SJSA1 (cell line): ENCODE measurements at regions not wholly inside any gene's neighbourhood (a gene's known extent, or its start where the extent isn't known, plus 50 kb on each side); places are given as distances from the start of the nearest gene placed in this dataset.

Experiments
- DNase-seq, 2 experiments: peaks; one replicate each; pipeline ENCODE4 v3.0.0-alpha.2; 2015 to 2020; ENCODE audit warnings: low spot score in 2 of 2, low read depth in 1 of 2
- H3K27ac ChIP-seq: fragments of 250-450 bp; sonication (Bioruptor Pico); 2 replicates; pipeline ENCODE4 v1.5.1; 2020; ENCODE audit warnings: mild to moderate bottlenecking, moderate library complexity
- H3K27me3 ChIP-seq: fragments of 250-450 bp; sonication (Bioruptor Pico); replicated peaks from 2 replicates; pipeline ENCODE4 v1.5.1; 2020; ENCODE audit warnings: mild to moderate bottlenecking, moderate library complexity
- H3K36me3 ChIP-seq: fragments of 250-450 bp; sonication (Bioruptor Pico); 2 replicates; pipeline ENCODE4 v1.5.1; 2020; ENCODE audit warnings: mild to moderate bottlenecking
- H3K4me1 ChIP-seq: fragments of 250-450 bp; sonication (Bioruptor Pico); replicated peaks from 2 replicates; pipeline ENCODE4 v1.6.1; 2021; ENCODE audit warnings: mild to moderate bottlenecking
- H3K4me3 ChIP-seq: fragments of 250-450 bp; sonication (Bioruptor Pico); 2 replicates; pipeline ENCODE4 v1.5.1; 2020; ENCODE audit warnings: mild to moderate bottlenecking
- H3K9me3 ChIP-seq: fragments of 250-450 bp; sonication (Bioruptor Pico); replicated peaks from 2 replicates; pipeline ENCODE4 v1.5.1; 2020; ENCODE audit warnings: mild to moderate bottlenecking

DNA sequence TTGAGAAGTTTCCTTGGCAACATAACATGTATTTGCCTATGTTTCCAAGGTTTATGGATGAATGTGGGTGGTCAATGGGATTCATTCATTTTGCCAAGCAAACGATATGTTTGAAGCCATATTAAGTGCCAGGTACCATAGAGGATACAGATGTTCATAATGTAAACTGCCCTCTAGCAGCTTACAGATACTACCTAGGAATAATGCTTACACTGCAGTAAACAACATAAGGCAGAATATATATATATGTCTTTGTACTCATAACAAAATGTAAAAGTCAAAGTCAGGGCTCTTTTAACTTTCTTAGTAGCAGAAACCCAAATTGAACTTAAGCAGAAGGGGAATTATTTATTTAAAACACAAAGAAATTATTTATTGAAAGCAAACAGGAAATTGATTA lies 171.6 kb upstream of the TNP1 start:
- no peaks in the 10 kb centered on the region for H3K4me1 ChIP-seq
- no peaks in the 10 kb centered on the region for H3K36me3 ChIP-seq
- no peaks in the 10 kb centered on the region for H3K9me3 ChIP-seq
- no peak overlapping the region for H3K27ac ChIP-seq
- no peak for DNase-seq
- H3K4me3 ChIP-seq, result no peak overlapping the region
- H3K27me3 ChIP-seq, result peaks cover 7% of the 10 kb centered on the region; the same call in 1 of the 2 replicates

- Histone ChIP-seq H3K4me3 (no peak overlapping the region), H3K27me3 (peaks cover 7% of the 10 kb centered on the region; the same call in 1 of the 2 replicates), H3K27ac (no peak overlapping the region), H3K4me1 (no peaks in the 10 kb centered on the region), H3K9me3 (no peaks in the 10 kb centered on the region), H3K36me3 (no peaks in the 10 kb centered on the region)
- no peak for DNase-seq
These were observed 170.2 kb upstream of the TNP1 start for GRCh38 chr2:217030081-217030480.

GRCh38 chr2:217028128-217028527 lies 168.3 kb upstream of the TNP1 start:
- Histone ChIP-seq H3K4me1 (no peaks in the 10 kb centered on the region), H3K27ac (no peak overlapping the region), H3K4me3 (no peak overlapping the region), H3K27me3 (peaks cover 4% of the 10 kb centered on the region; the same call in 1 of the 2 replicates), H3K9me3 (no peaks in the 10 kb centered on the region), H3K36me3 (no peaks in the 10 kb centered on the region)
- no peak for DNase-seq

- DNase-seq, result no peak
- H3K27ac ChIP-seq, result no peak overlapping the region
- H3K4me3 ChIP-seq, result no peak overlapping the region
- no peaks in the 10 kb centered on the region for H3K36me3 ChIP-seq
- H3K27me3 ChIP-seq, result 0 out of 2 replicates have a peak, but pooled peaks cover 4% of the 10 kb centered on the region
- H3K9me3 ChIP-seq, result no peaks in the 10 kb centered on the region
- H3K4me1 ChIP-seq, result no peaks in the 10 kb centered on the region
These were observed 167.6 kb upstream of the TNP1 start for GRCh38 chr2:217027414-217027813.

DNA sequence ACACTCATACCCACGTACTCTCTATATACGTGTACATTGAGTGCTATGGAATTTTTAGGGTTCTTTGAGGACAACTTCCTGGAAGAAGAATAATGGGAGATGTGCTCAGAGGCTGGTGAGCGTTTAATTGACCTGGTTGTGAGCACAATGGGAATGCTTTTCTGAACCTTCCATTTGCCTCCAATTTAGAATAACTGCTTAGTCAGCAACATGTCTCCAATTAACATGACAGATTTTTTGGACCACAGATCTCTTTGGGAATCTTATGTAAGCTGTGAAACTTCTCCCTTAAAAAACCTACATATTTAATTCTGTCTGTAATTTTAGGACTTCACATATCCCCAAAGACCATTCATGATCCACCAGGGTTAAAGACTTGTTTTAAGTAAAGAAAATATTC lies 166.7 kb upstream of the TNP1 start:
- DNase-seq, result no peak
- Histone ChIP-seq H3K4me3 (no peak overlapping the region), H3K36me3 (no peaks in the 10 kb centered on the region), H3K4me1 (no peaks in the 10 kb centered on the region), H3K9me3 (no peaks in the 10 kb centered on the region), H3K27ac (no peak overlapping the region), H3K27me3 (0 out of 2 replicates have a peak, but pooled peaks cover 4% of the 10 kb centered on the region)

DNA sequence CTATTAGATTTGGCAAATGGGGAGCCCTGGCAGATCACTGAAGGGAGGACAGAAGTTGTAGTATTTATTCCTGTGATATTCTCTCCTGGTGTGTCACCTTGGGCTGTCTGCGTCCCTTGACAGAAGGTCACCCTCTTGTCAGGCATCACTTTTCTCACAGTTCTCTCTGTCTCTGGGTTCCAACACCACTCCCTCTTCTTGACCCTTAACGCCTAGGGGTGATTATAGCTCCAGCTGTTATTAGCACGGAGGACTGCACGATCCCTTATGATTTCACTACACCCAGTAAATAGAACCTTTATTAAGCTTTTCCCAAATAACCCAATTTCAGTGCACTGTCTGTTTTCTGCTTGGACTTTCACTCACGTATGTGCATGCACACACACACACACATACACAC lies 166.3 kb upstream of the TNP1 start:
- Histone ChIP-seq H3K27me3 (0 out of 2 replicates have a peak, but pooled peaks cover 2% of the 10 kb centered on the region), H3K36me3 (no peaks in the 10 kb centered on the region), H3K4me3 (no peak overlapping the region), H3K9me3 (no peaks in the 10 kb centered on the region), H3K27ac (no peak overlapping the region), H3K4me1 (no peaks in the 10 kb centered on the region)
- DNase-seq, result no peak

DNA sequence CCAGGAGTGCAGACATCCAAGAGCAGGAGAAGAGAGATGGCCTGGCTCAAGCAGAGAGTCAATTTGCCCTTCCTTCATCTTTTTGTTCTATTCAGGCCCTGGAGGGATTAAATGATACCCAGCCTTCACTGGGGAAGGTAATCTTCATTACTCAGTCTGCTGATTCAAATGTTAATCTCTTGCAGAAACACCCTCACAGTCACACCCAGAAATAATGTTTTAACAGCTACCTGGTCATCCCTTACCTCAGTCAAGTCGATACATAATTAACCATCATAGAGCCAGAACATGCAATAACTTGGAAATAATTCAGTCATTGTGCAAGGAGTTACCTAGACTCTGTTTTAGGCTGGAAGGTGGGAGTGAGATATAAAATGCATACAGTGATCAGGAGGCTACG lies 163.7 kb upstream of the TNP1 start:
- no peak overlapping the region for H3K4me3 ChIP-seq
- no peaks in the 10 kb centered on the region for H3K9me3 ChIP-seq
- DNase-seq, result no peak
- H3K4me1 ChIP-seq, result no peaks in the 10 kb centered on the region
- no peaks in the 10 kb centered on the region for H3K36me3 ChIP-seq
- no peak overlapping the region for H3K27ac ChIP-seq
- H3K27me3 ChIP-seq, result no peaks in the 10 kb centered on the region

DNA sequence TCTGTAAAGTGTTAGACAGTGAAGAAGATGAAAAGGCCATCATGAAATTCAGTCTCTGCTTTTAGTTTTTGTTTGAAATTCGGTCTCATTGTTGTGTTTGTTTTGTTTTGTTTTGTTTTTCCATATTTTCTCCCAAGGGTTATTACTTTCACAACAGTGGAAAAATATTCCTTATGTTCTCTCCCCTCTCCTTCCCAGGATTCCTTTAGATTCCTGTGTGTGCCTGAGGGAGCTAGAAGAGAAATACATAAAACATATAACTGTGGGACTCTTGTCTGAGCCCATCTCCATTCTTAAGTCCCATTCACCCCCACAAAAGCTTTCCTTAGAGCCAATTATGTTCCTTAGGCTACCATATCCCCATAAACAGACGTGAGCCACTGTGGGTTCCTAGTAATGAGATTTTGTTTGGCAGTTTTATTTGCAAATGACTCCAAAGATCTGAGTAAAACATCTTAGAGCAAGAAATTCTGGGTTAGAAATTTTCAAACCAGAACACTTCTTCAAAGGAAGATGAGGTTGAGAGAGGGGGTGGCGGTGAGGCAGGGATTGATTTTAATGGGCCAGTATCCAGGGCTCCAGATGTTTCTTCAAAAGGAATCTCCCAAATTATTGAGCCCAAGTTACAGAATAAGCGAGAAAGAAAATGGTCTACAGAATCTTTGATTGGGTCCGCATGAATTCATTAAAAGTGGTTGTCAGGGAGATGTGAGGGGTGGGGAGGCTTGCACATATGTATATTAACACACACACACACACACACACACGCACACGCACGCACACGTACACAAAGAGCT lies 157.8 kb upstream of the TNP1 start:
- Histone ChIP-seq H3K4me1 (no peaks in the 10 kb centered on the region), H3K27ac (no peak overlapping the region), H3K36me3 (no peaks in the 10 kb centered on the region), H3K27me3 (no peaks in the 10 kb centered on the region), H3K9me3 (no peaks in the 10 kb centered on the region), H3K4me3 (no peak overlapping the region)
- no peak for DNase-seq

DNA sequence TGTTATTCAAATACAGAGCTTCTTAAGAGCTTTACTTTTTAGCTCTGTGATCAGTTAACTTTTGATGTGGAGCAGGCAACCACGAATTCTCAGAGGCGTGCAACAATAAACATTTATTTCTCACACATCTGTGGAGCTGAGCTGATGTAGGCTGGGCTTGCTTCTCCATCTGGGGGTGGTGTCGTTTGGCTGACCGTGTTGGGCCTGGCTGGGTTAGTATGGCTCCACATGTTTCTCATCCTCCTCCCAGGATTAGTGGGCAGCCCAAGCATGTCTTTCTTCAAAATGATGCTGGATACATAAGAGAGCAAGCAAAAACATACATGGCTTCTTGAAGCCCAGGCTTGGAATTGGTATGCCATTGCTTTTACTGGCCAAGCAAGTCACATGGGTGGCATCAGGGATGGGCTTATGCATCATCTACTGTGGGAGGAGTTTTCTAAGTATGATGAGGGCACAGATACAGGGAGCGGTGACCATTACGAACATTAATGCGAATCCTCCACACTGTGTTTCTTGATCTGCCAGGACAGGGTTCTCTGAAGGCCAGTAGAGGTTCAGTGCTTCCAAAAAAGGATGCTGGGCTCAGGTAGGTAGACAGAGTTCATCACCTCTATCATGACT lies 157.0 kb upstream of the TNP1 start:
- no peaks in the 10 kb centered on the region for H3K36me3 ChIP-seq
- no peak overlapping the region for H3K27ac ChIP-seq
- H3K9me3 ChIP-seq, result no peaks in the 10 kb centered on the region
- H3K4me3 ChIP-seq, result no peak overlapping the region
- no peak for DNase-seq
- H3K4me1 ChIP-seq, result no peaks in the 10 kb centered on the region
- H3K27me3 ChIP-seq, result no peaks in the 10 kb centered on the region

- H3K4me1 ChIP-seq, result no peaks in the 10 kb centered on the region
- H3K4me3 ChIP-seq, result no peak overlapping the region
- H3K9me3 ChIP-seq, result no peaks in the 10 kb centered on the region
- no peaks in the 10 kb centered on the region for H3K27me3 ChIP-seq
- H3K27ac ChIP-seq, result no peak overlapping the region
- no peak for DNase-seq
- H3K36me3 ChIP-seq, result no peaks in the 10 kb centered on the region
These were observed 154.7 kb upstream of the TNP1 start for GRCh38 chr2:217014328-217015105.

DNA sequence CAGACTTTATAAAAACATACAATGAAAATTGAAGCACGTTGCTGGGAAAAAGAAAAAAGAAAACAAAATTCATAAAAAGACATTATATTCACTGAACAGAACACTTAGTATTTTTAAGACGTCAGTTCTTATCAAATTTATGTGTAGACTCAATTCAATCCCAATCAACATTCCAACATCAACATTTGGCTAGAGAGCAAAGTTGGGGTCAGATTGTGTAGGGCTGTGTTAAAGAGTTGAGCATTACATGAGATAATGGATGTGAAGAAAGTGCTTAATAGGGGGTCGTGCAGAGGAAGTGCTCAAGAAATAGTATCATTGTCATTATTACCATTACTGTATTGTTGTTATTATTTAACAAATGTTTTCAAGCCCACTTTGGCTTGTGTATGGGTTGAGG lies 154.1 kb upstream of the TNP1 start:
- H3K4me1 ChIP-seq, result no peaks in the 10 kb centered on the region
- H3K9me3 ChIP-seq, result no peaks in the 10 kb centered on the region
- H3K4me3 ChIP-seq, result no peak overlapping the region
- H3K27me3 ChIP-seq, result no peaks in the 10 kb centered on the region
- no peaks in the 10 kb centered on the region for H3K36me3 ChIP-seq
- no peak overlapping the region for H3K27ac ChIP-seq
- DNase-seq, result no peak

GRCh38 chr2:217011576-217011975 lies 151.7 kb upstream of the TNP1 start:
- Histone ChIP-seq H3K4me1 (no peaks in the 10 kb centered on the region), H3K36me3 (no peaks in the 10 kb centered on the region), H3K4me3 (no peak overlapping the region), H3K9me3 (no peaks in the 10 kb centered on the region), H3K27me3 (no peaks in the 10 kb centered on the region), H3K27ac (no peak overlapping the region)
- DNase-seq, result no peak

DNA sequence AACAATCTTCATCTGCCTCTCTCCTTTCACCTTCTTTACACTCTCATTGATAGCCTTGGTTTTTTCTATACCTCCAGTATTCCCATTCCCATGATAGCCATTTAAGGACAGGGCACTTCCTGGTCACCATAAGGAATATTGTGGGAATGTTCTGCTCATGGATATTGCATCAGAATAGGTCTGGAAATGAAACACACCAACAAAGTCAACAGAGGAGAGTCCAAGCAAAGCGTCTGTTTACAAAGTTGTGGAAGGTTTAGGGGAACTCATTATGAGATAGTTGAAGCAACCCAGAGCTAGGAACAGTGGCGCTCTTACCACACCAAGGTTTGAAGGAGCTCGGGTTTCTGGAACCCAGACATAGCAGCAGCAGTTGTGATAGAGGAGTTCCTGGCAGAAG lies 150.3 kb upstream of the TNP1 start:
- H3K27me3 ChIP-seq, result no peaks in the 10 kb centered on the region
- H3K9me3 ChIP-seq, result no peaks in the 10 kb centered on the region
- no peaks in the 10 kb centered on the region for H3K4me1 ChIP-seq
- no peak overlapping the region for H3K27ac ChIP-seq
- no peak overlapping the region for H3K4me3 ChIP-seq
- H3K36me3 ChIP-seq, result no peaks in the 10 kb centered on the region
- DNase-seq, result no peak

GRCh38 chr2:217008794-217009193 lies 148.9 kb upstream of the TNP1 start:
- Histone ChIP-seq H3K4me1 (no peaks in the 10 kb centered on the region), H3K36me3 (no peaks in the 10 kb centered on the region), H3K27ac (no peak overlapping the region), H3K9me3 (no peaks in the 10 kb centered on the region), H3K27me3 (no peaks in the 10 kb centered on the region), H3K4me3 (no peak overlapping the region)
- DNase-seq, result no peak
